ENCODE measurements at regions not wholly inside any gene's neighbourhood (a gene's known extent, or its start where the extent isn't known, plus 50 kb on each side); places are given as distances from the start of the nearest gene placed in this dataset.

- no peak for TF ChIP-seq EP300 (IDR thresholded peaks at IDR 0.05)
- no peak for TF ChIP-seq CTCF (IDR thresholded peaks at IDR 0.05)
- no peak for TF ChIP-seq POLR2A (IDR thresholded peaks at IDR 0.05; ENCODE audit: low read depth)
Measured at GRCh38 chr5:82811490-82811889, 265.7 kb downstream of the TMEM167A start.
